Activated CD8-positive, alpha-beta memory T cell treated with anti-CD3 and anti-CD28 coated beads for 36 hours (primary cell): ENCODE measurements at regions not wholly inside any gene's neighbourhood (a gene's known extent, or its start where the extent isn't known, plus 50 kb on each side); places are given as distances from the start of the nearest gene placed in this dataset.

Source experiments
- CTCF ChIA-PET: fragments of 350-600 bp; sonication (Branson Sonifier 250); formaldehyde crosslinking; loops from one replicate; lab custom pipeline; 2021; ENCODE audit warnings: antibody characterized with exemption; lab: Charles Lee
- POLR2A ChIA-PET: fragments of 350-600 bp; sonication (Branson Sonifier 250); formaldehyde crosslinking; loops from one replicate; lab custom pipeline; 2021; ENCODE audit warnings: antibody characterized with exemption; lab: Charles Lee

GRCh38 chr2:37582481-37583220 lies 88.8 kb downstream of the CDC42EP3 start:
- CTCF ChIA-PET: interaction anchor here (0.6 to 1.4 kb wide), 3 partner anchors 46 to 187 kb away, joined by 3 to 4 read pairs (median 3); no protein-coding TSS in a partner anchor

GRCh38 chr2:37583402-37583801 lies 88.0 kb downstream of the CDC42EP3 start:
- ChIA-PET POLR2A (no interaction called here), CTCF (interaction anchor here (1.3 to 1.4 kb wide), 2 partner anchors 47 to 65 kb away, joined by 3 to 4 read pairs; no protein-coding TSS in a partner anchor)

More at GRCh38 chr2:37582481-37583220, 88.8 kb downstream of the CDC42EP3 start:
- POLR2A ChIA-PET: interaction anchor here (1.2 kb wide), 2 partner anchors 11 to 20 kb away, joined by 3 read pairs; no protein-coding TSS in a partner anchor

GRCh38 chr2:37583867-37584266 lies 87.6 kb downstream of the CDC42EP3 start:
- POLR2A ChIA-PET: no interaction called here

GRCh38 chr2:37585295-37585908 lies 86.0 kb downstream of the CDC42EP3 start:
- POLR2A ChIA-PET: interaction anchor here (2.0 to 2.1 kb wide), 2 partner anchors 17 to 40 kb away, joined by 4 to 8 read pairs; no protein-coding TSS in a partner anchor
- CTCF ChIA-PET: interaction anchor here (1.4 to 2.4 kb wide), 3 partner anchors 34 to 40 kb away, joined by 4 to 8 read pairs (median 7); no protein-coding TSS in a partner anchor

More at GRCh38 chr2:37583867-37584266, 87.6 kb downstream of the CDC42EP3 start:
- CTCF ChIA-PET: no interaction called here

- POLR2A ChIA-PET: interaction anchor here (0.6 to 2.1 kb wide), 3 partner anchors 17 to 83 kb away, joined by 4 to 8 read pairs (median 6); no protein-coding TSS in a partner anchor
- CTCF ChIA-PET: interaction anchor here (1.4 to 2.4 kb wide), 3 partner anchors 33 to 40 kb away, joined by 4 to 8 read pairs (median 7); no protein-coding TSS in a partner anchor
Observed at GRCh38 chr2:37585982-37586621, 85.3 kb downstream of the CDC42EP3 start.

GRCh38 chr2:37586663-37587317 lies 84.7 kb downstream of the CDC42EP3 start:
- ChIA-PET POLR2A (interaction anchor here (0.6 to 2.1 kb wide), 3 partner anchors 16 to 82 kb away, joined by 4 to 8 read pairs (median 6); no protein-coding TSS in a partner anchor), CTCF (interaction anchor here (1.4 to 2.4 kb wide), 3 partner anchors 33 to 39 kb away, joined by 4 to 8 read pairs (median 7); no protein-coding TSS in a partner anchor)

GRCh38 chr2:37587817-37588216 lies 83.6 kb downstream of the CDC42EP3 start:
- POLR2A ChIA-PET: interaction anchor here (1.2 to 2.1 kb wide), 2 partner anchors 15 to 68 kb away, joined by 3 to 8 read pairs; no protein-coding TSS in a partner anchor
- CTCF ChIA-PET: interaction anchor here (2.5 kb wide), 1 partner anchor 37 kb away, joined by 9 read pairs; no protein-coding TSS in a partner anchor

GRCh38 chr2:37588316-37588777 lies 83.1 kb downstream of the CDC42EP3 start:
- ChIA-PET POLR2A (interaction anchor here (1.2 kb wide), 1 partner anchor 68 kb away, joined by 3 read pairs; no protein-coding TSS in a partner anchor), CTCF (interaction anchor here (2.5 kb wide), 1 partner anchor 36 kb away, joined by 9 read pairs; no protein-coding TSS in a partner anchor)

GRCh38 chr2:37589298-37589697 lies 82.1 kb downstream of the CDC42EP3 start:
- CTCF ChIA-PET: interaction anchor here (1.0 to 2.5 kb wide), 2 partner anchors 21 to 35 kb away, joined by 3 to 9 read pairs; no protein-coding TSS in a partner anchor
- POLR2A ChIA-PET: no interaction called here

- CTCF ChIA-PET: interaction anchor here (1.0 kb wide), 1 partner anchor 21 kb away, joined by 3 read pairs; no protein-coding TSS in a partner anchor
- POLR2A ChIA-PET: interaction anchor here (0.6 kb wide), 2 partner anchors 281 to 1013 kb away, joined by 3 to 4 read pairs; no protein-coding TSS in a partner anchor
Observed at GRCh38 chr2:37590119-37590571, 81.3 kb downstream of the CDC42EP3 start.
